ENCODE measurements at regions not wholly inside any gene's neighbourhood (a gene's known extent, or its start where the extent isn't known, plus 50 kb on each side); places are given as distances from the start of the nearest gene placed in this dataset.
"Not testable (repeated sequence)": the region's sequence is repeated elsewhere in the genome, so short reads cannot be mapped to it uniquely, and the experiment has no call there.

GRCh38 chr2:47720559-47720958, 62.4 kb upstream of the MSH6 start:
- H3K9me3 Mint-ChIP-seq: no peaks in the 10 kb centered on the region
- no peaks in the 10 kb centered on the region for H3K36me3 Mint-ChIP-seq
- no peaks in the 10 kb centered on the region for H3K9me3 ChIP-seq
- no peak overlapping the region for H3K27ac Mint-ChIP-seq
- H3K4me3 Mint-ChIP-seq: no peak overlapping the region
- H3K4me3 ChIP-seq (ENCODE audit: control insufficient read depth in 1 of 2, extremely low read depth in 1 of 2, low read length in 1 of 2): no peak overlapping the region
- DNase-seq (no peak), ATAC-seq (replicated peaks in 1 of 4) (no peak)
- H3K27ac ChIP-seq (ENCODE audit: low read length): no peak overlapping the region
- no peaks in the 10 kb centered on the region for H3K4me1 ChIP-seq (ENCODE audit: control insufficient read depth in 1 of 2, extremely low read depth in 1 of 2, insufficient read depth in 2 of 2, low read length in 2 of 2)
- POLR2A ChIA-PET: no interaction called here
- no peaks in the 10 kb centered on the region for H3K36me3 ChIP-seq (ENCODE audit: control insufficient read depth in 2 of 2, extremely low read depth in 1 of 2, insufficient read depth in 1 of 2, low read length in 1 of 2)
- CTCF ChIA-PET: no interaction called here
- no CpG with 5 or more reads among the region's 2 CpGs for WGBS (ENCODE audit: insufficient coverage)
- peaks cover 0 to 5% (median 2%) of the 10 kb centered on the region in 3 donors for H3K4me1 Mint-ChIP-seq
- no peaks in the 10 kb centered on the region for H3K27me3 ChIP-seq (replicated peaks in 1 of 2; ENCODE audit: control insufficient read depth in 2 of 2, extremely low read depth in 1 of 2, insufficient read depth in 2 of 2, low read length in 1 of 2)
- H3K27me3 Mint-ChIP-seq: no peaks in the 10 kb centered on the region

GRCh38 chr2:47720036-47720435, 62.9 kb upstream of the MSH6 start:
- Histone ChIP-seq H3K4me1 (ENCODE audit: control insufficient read depth in 1 of 2, extremely low read depth in 1 of 2, insufficient read depth in 2 of 2, low read length in 2 of 2) (no peaks in the 10 kb centered on the region), H3K36me3 (ENCODE audit: control insufficient read depth in 2 of 2, extremely low read depth in 1 of 2, insufficient read depth in 1 of 2, low read length in 1 of 2) (no peaks in the 10 kb centered on the region), H3K9me3 (no peaks in the 10 kb centered on the region), H3K27ac (ENCODE audit: low read length) (no peak overlapping the region), H3K4me3 (ENCODE audit: control insufficient read depth in 1 of 2, extremely low read depth in 1 of 2, low read length in 1 of 2) (no peak overlapping the region), H3K27me3 (replicated peaks in 1 of 2; ENCODE audit: control insufficient read depth in 2 of 2, extremely low read depth in 1 of 2, insufficient read depth in 2 of 2, low read length in 1 of 2) (no peaks in the 10 kb centered on the region)
- no peaks in the 10 kb centered on the region for H3K27me3 Mint-ChIP-seq
- no peaks in the 10 kb centered on the region for H3K36me3 Mint-ChIP-seq
- no peak overlapping the region for H3K4me3 Mint-ChIP-seq
- peaks cover 0 to 5% (median 2%) of the 10 kb centered on the region in 3 donors for H3K4me1 Mint-ChIP-seq
- ATAC-seq (replicated peaks in 1 of 4) (no peak), DNase-seq (no peak)
- POLR2A ChIA-PET: no interaction called here
- no peak overlapping the region for H3K27ac Mint-ChIP-seq
- CTCF ChIA-PET: no interaction called here
- H3K9me3 Mint-ChIP-seq: no peaks in the 10 kb centered on the region
- WGBS (ENCODE audit: insufficient coverage): 67% methylated on average over 1 of the region's 3 CpGs

DNA sequence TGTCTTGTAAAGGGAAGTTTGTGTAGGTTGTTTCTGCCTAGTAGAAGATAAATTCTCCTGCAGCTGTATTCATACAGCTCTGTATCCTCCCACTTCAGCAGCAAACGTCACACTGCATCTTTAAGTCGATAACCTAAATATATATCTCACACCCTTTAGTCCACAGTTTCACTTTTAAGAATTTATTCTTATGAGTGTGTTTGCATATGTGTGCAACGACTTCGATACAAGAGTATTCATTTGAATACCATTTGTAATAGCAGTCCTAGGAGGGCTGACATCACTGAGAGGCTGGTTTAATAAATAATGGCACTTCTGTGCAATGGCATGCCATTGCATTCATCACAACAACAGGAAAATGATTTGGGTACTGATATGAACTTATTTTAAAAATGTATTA, 63.8 kb upstream of the MSH6 start:
- Histone ChIP-seq H3K27me3 (replicated peaks in 1 of 2; ENCODE audit: control insufficient read depth in 2 of 2, extremely low read depth in 1 of 2, insufficient read depth in 2 of 2, low read length in 1 of 2) (no peaks in the 10 kb centered on the region), H3K36me3 (ENCODE audit: control insufficient read depth in 2 of 2, extremely low read depth in 1 of 2, insufficient read depth in 1 of 2, low read length in 1 of 2) (no peaks in the 10 kb centered on the region), H3K4me3 (ENCODE audit: control insufficient read depth in 1 of 2, extremely low read depth in 1 of 2, low read length in 1 of 2) (no peak overlapping the region), H3K9me3 (no peaks in the 10 kb centered on the region), H3K4me1 (ENCODE audit: control insufficient read depth in 1 of 2, extremely low read depth in 1 of 2, insufficient read depth in 2 of 2, low read length in 2 of 2) (no peaks in the 10 kb centered on the region), H3K27ac (ENCODE audit: low read length) (no peak overlapping the region)
- CTCF ChIA-PET: interaction anchor here (0.6 to 0.7 kb wide), 2 partner anchors 12 to 13 kb away, joined by 3 to 6 read pairs; no protein-coding TSS in a partner anchor
- DNase-seq: no peak
- POLR2A ChIA-PET: interaction anchor here in 1 of 2 donors (0.8 kb wide), 1 partner anchor 19 kb away, joined by 5 read pairs; no protein-coding TSS in a partner anchor
- no CpG with 5 or more reads among the region's 4 CpGs for WGBS (ENCODE audit: insufficient coverage)
- peaks cover 0 to 4% (median 2%) of the 10 kb centered on the region in 3 donors for H3K4me1 Mint-ChIP-seq
- no peaks in the 10 kb centered on the region for H3K9me3 Mint-ChIP-seq
- no peak for ATAC-seq (replicated peaks in 1 of 4)
- no peak overlapping the region for H3K27ac Mint-ChIP-seq
- H3K27me3 Mint-ChIP-seq: no peaks in the 10 kb centered on the region
- no peak overlapping the region for H3K4me3 Mint-ChIP-seq
- H3K36me3 Mint-ChIP-seq: no peaks in the 10 kb centered on the region

- H3K36me3 ChIP-seq (ENCODE audit: control insufficient read depth in 2 of 2, extremely low read depth in 1 of 2, insufficient read depth in 1 of 2, low read length in 1 of 2); ATAC-seq (replicated peaks in 1 of 4); H3K27ac Mint-ChIP-seq; H3K9me3 Mint-ChIP-seq; H3K4me1 ChIP-seq (ENCODE audit: control insufficient read depth in 1 of 2, extremely low read depth in 1 of 2, insufficient read depth in 2 of 2, low read length in 2 of 2); H3K27ac ChIP-seq (ENCODE audit: low read length); DNase-seq; CTCF ChIA-PET; H3K4me3 ChIP-seq (ENCODE audit: control insufficient read depth in 1 of 2, extremely low read depth in 1 of 2, low read length in 1 of 2); H3K9me3 ChIP-seq; H3K27me3 ChIP-seq (replicated peaks in 1 of 2; ENCODE audit: control insufficient read depth in 2 of 2, extremely low read depth in 1 of 2, insufficient read depth in 2 of 2, low read length in 1 of 2); H3K27me3 Mint-ChIP-seq; H3K4me3 Mint-ChIP-seq; H3K4me1 Mint-ChIP-seq; POLR2A ChIA-PET; H3K36me3 Mint-ChIP-seq: not testable (repeated sequence)
- no CpG with 5 or more reads among the region's 7 CpGs for WGBS (ENCODE audit: insufficient coverage)
Observed at GRCh38 chr2:47716307-47716706, 66.6 kb upstream of the MSH6 start.

- H3K27ac Mint-ChIP-seq: no peak overlapping the region
- DNase-seq: no peak
- peaks cover 0 to 6% of the 10 kb centered on the region in 2 donors for H3K27me3 Mint-ChIP-seq
- ChIA-PET POLR2A (no interaction called here), CTCF (no interaction called here)
- 97% methylated on average over 3 of the region's 7 CpGs for WGBS (ENCODE audit: insufficient coverage)
- peaks cover 0 to 4% (median 2%) of the 10 kb centered on the region in 3 donors for H3K4me1 Mint-ChIP-seq
- Histone ChIP-seq H3K4me1 (ENCODE audit: control insufficient read depth in 1 of 2, extremely low read depth in 1 of 2, insufficient read depth in 2 of 2, low read length in 2 of 2) (no peaks in the 10 kb centered on the region), H3K9me3 (no peaks in the 10 kb centered on the region), H3K4me3 (ENCODE audit: control insufficient read depth in 1 of 2, extremely low read depth in 1 of 2, low read length in 1 of 2) (no peak overlapping the region), H3K27me3 (replicated peaks in 1 of 2; ENCODE audit: control insufficient read depth in 2 of 2, extremely low read depth in 1 of 2, insufficient read depth in 2 of 2, low read length in 1 of 2) (no peaks in the 10 kb centered on the region), H3K27ac (ENCODE audit: low read length) (no peak overlapping the region), H3K36me3 (ENCODE audit: control insufficient read depth in 2 of 2, extremely low read depth in 1 of 2, insufficient read depth in 1 of 2, low read length in 1 of 2) (no peaks in the 10 kb centered on the region)
- ATAC-seq (replicated peaks in 1 of 4): no peak
- H3K36me3 Mint-ChIP-seq: no peaks in the 10 kb centered on the region
- no peak overlapping the region for H3K4me3 Mint-ChIP-seq
- H3K9me3 Mint-ChIP-seq: no peaks in the 10 kb centered on the region
Observed at GRCh38 chr2:47715552-47715951, 67.4 kb upstream of the MSH6 start.

DNA sequence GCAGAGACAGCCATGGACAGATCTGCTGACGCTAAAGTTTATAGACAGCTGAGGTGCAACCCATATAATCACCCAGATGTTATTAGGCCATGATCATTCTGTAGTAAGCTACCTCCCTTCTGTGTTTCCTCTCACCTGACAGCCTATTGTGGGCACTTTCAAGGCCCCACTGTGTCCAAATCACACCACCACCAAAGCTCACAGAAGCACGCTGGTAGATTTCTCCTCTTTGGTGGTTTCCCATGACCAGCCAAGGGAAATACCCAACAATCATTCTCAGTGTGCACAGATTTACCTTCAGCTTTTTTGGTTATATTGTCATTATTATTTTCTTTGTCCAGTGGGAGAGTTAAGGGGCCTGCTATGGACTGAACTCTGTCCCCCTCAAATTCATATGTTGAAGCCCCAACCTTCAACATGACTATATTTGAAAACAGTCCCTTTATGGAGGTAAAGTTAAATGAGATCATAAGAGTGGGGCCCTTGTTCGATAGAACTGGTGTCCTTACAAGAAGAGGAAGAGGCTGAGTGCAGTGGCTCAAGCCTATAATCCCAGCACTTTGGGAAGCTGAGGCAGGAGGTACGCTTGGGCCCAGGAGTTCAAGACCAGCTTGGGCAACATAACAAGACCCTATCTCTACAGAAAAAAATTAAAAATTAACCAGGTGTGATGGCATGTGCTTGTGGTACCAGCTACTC, 74.0 kb upstream of the MSH6 start:
- no peak overlapping the region for H3K4me3 ChIP-seq (ENCODE audit: control insufficient read depth in 1 of 2, extremely low read depth in 1 of 2, low read length in 1 of 2)
- ChIA-PET CTCF (no interaction called here), POLR2A (no interaction called here)
- Mint-ChIP-seq H3K4me1 (no peaks in the 10 kb centered on the region), H3K27ac (no peak overlapping the region), H3K9me3 (no peaks in the 10 kb centered on the region), H3K36me3 (no peaks in the 10 kb centered on the region), H3K4me3 (no peak overlapping the region), H3K27me3 (peaks cover 0 to 9% of the 10 kb centered on the region in 2 donors)
- ATAC-seq (replicated peaks in 1 of 4): no peak
- H3K27me3 ChIP-seq (replicated peaks in 1 of 2; ENCODE audit: control insufficient read depth in 2 of 2, extremely low read depth in 1 of 2, insufficient read depth in 2 of 2, low read length in 1 of 2): peaks cover 0 to 2% of the 10 kb centered on the region in 2 experiments
- DNase-seq: no peak
- no peaks in the 10 kb centered on the region for H3K4me1 ChIP-seq (ENCODE audit: control insufficient read depth in 1 of 2, extremely low read depth in 1 of 2, insufficient read depth in 2 of 2, low read length in 2 of 2)
- 100% methylated on average over 1 of the region's 4 CpGs for WGBS (ENCODE audit: insufficient coverage)
- no peaks in the 10 kb centered on the region for H3K36me3 ChIP-seq (ENCODE audit: control insufficient read depth in 2 of 2, extremely low read depth in 1 of 2, insufficient read depth in 1 of 2, low read length in 1 of 2)
- no peaks in the 10 kb centered on the region for H3K9me3 ChIP-seq
- H3K27ac ChIP-seq (ENCODE audit: low read length): no peak overlapping the region

GRCh38 chr2:47704287-47704686, 78.7 kb upstream of the MSH6 start:
- no peak overlapping the region for H3K27ac Mint-ChIP-seq
- peaks cover 0 to 4% of the 10 kb centered on the region in 2 donors for H3K27me3 Mint-ChIP-seq
- Histone ChIP-seq H3K36me3 (ENCODE audit: control insufficient read depth in 2 of 2, extremely low read depth in 1 of 2, insufficient read depth in 1 of 2, low read length in 1 of 2) (no peaks in the 10 kb centered on the region), H3K4me3 (ENCODE audit: control insufficient read depth in 1 of 2, extremely low read depth in 1 of 2, low read length in 1 of 2) (no peak overlapping the region), H3K27me3 (replicated peaks in 1 of 2; ENCODE audit: control insufficient read depth in 2 of 2, extremely low read depth in 1 of 2, insufficient read depth in 2 of 2, low read length in 1 of 2) (peaks cover 0 to 5% of the 10 kb centered on the region in 2 experiments), H3K4me1 (ENCODE audit: control insufficient read depth in 1 of 2, extremely low read depth in 1 of 2, insufficient read depth in 2 of 2, low read length in 2 of 2) (no peaks in the 10 kb centered on the region), H3K27ac (ENCODE audit: low read length) (no peak overlapping the region), H3K9me3 (no peaks in the 10 kb centered on the region)
- no peaks in the 10 kb centered on the region for H3K4me1 Mint-ChIP-seq
- WGBS (ENCODE audit: insufficient coverage): no CpG with 5 or more reads among the region's 2 CpGs
- H3K36me3 Mint-ChIP-seq: no peaks in the 10 kb centered on the region
- ChIA-PET POLR2A (no interaction called here), CTCF (no interaction called here)
- DNase-seq (no peak), ATAC-seq (replicated peaks in 1 of 4) (no peak)
- no peak overlapping the region for H3K4me3 Mint-ChIP-seq
- no peaks in the 10 kb centered on the region for H3K9me3 Mint-ChIP-seq

Measured in T-cell (primary cell).